ENCODE measurements at regions not wholly inside any gene's neighbourhood (a gene's known extent, or its start where the extent isn't known, plus 50 kb on each side); places are given as distances from the start of the nearest gene placed in this dataset.
"Not testable (repeated sequence)": the region's sequence is repeated elsewhere in the genome, so short reads cannot be mapped to it uniquely, and the experiment has no call there.

GRCh38 chr5:96124589-96124988 lies 162.9 kb upstream of the ELL2 start:
- no peak for DNase-seq

- no peak for DNase-seq
These were observed 161.8 kb upstream of the ELL2 start for GRCh38 chr5:96123418-96123817.

GRCh38 chr5:96121364-96121763 lies 159.7 kb upstream of the ELL2 start:
- no peak for DNase-seq

- no peak for DNase-seq
These were observed 158.5 kb upstream of the ELL2 start for GRCh38 chr5:96120120-96120519.

GRCh38 chr5:96117771-96118651 lies 156.4 kb upstream of the ELL2 start:
- no peak for DNase-seq

GRCh38 chr5:96115147-96115807 lies 153.6 kb upstream of the ELL2 start:
- DNase-seq, result peak; percentile 51

GRCh38 chr5:96114736-96115135 lies 153.1 kb upstream of the ELL2 start:
- no peak for DNase-seq

- DNase-seq, result peak; percentile 41
These were observed 151.7 kb upstream of the ELL2 start for GRCh38 chr5:96113170-96113939.

GRCh38 chr5:96112703-96113102 lies 151.1 kb upstream of the ELL2 start:
- peak; percentile 17 for DNase-seq

- DNase-seq, result peak; percentile 74
These were observed 150.5 kb upstream of the ELL2 start for GRCh38 chr5:96112123-96112670.

- peak; percentile 38 for DNase-seq
These were observed 149.6 kb upstream of the ELL2 start for GRCh38 chr5:96111080-96111756.

GRCh38 chr5:96110300-96110699 lies 148.6 kb upstream of the ELL2 start:
- DNase-seq, result peak; percentile 57

- DNase-seq, result peak; percentile 19
These were observed 147.0 kb upstream of the ELL2 start for GRCh38 chr5:96108629-96109028.

GRCh38 chr5:96103829-96104228 lies 142.2 kb upstream of the ELL2 start:
- not testable (repeated sequence) for DNase-seq

- no peak for DNase-seq
These were observed 139.9 kb upstream of the ELL2 start for GRCh38 chr5:96101358-96102089.

- DNase-seq, result not testable (repeated sequence)
These were observed 135.8 kb upstream of the ELL2 start for GRCh38 chr5:96097488-96097887.

- no peak for DNase-seq
These were observed 135.1 kb upstream of the ELL2 start for GRCh38 chr5:96096724-96097123.

GRCh38 chr5:96094904-96095303 lies 133.3 kb upstream of the ELL2 start:
- DNase-seq, result peak; percentile 26

- DNase-seq, result peak; percentile 85
These were observed 132.3 kb upstream of the ELL2 start for GRCh38 chr5:96093890-96094381.

- DNase-seq, result peak; percentile 80
These were observed 131.7 kb upstream of the ELL2 start for GRCh38 chr5:96093340-96093739.

GRCh38 chr5:96091874-96092273 lies 130.2 kb upstream of the ELL2 start:
- no peak for DNase-seq

- DNase-seq, result peak; percentile 64
These were observed 128.6 kb upstream of the ELL2 start for GRCh38 chr5:96090215-96090614.
